ENCODE measurements at regions not wholly inside any gene's neighbourhood (a gene's known extent, or its start where the extent isn't known, plus 50 kb on each side); places are given as distances from the start of the nearest gene placed in this dataset.
"Not testable (repeated sequence)": the region's sequence is repeated elsewhere in the genome, so short reads cannot be mapped to it uniquely, and the experiment has no call there.

GRCh38 chr4:177519481-177520260, 77.4 kb upstream of the AGA start:
- H3K36me3 ChIP-seq (replicated peaks; ENCODE audit: insufficient read depth, low read length): no peaks in the 10 kb centered on the region
- no peaks in the 10 kb centered on the region for H3K4me1 ChIP-seq (ENCODE audit: low read length)
- H3K27ac ChIP-seq (ENCODE audit: low read length): no peak overlapping the region
- no peaks in the 10 kb centered on the region for H3K27me3 ChIP-seq (replicated peaks; ENCODE audit: insufficient read depth, low read length)
- no peak overlapping the region for H3K9ac ChIP-seq (ENCODE audit: low read length)
- no peak overlapping the region for H3K4me3 ChIP-seq (ENCODE audit: low read length)
- H3F3A ChIP-seq (ENCODE audit: insufficient read depth, low read length): no peaks in the 10 kb centered on the region
- H3K79me2 ChIP-seq (ENCODE audit: low read length): no peaks in the 10 kb centered on the region
- no peak overlapping the region for H3K4me2 ChIP-seq (ENCODE audit: low read depth, low read length)
- H4K20me1 ChIP-seq (ENCODE audit: insufficient read depth, low read length): no peaks in the 10 kb centered on the region
- no peaks in the 10 kb centered on the region for H3K9me2 ChIP-seq (replicated peaks; ENCODE audit: insufficient read depth, low read length)
- DNase-seq: no peak
- TF ChIP-seq EZH2phosphoT487 (IDR thresholded peaks at IDR 0.05; ENCODE audit: low read length): no peak
- no peak for TF ChIP-seq CTCF (IDR thresholded peaks at IDR 0.05; ENCODE audit: low read length)
- no peak for TF ChIP-seq EZH2 (optimal IDR thresholded peaks at IDR 0.05; ENCODE audit: low read depth, low read length)
- H2AFZ ChIP-seq (ENCODE audit: low read length): no peak overlapping the region
- no peaks in the 10 kb centered on the region for H3K9me3 ChIP-seq (replicated peaks; ENCODE audit: insufficient read depth, low read length)

GRCh38 chr4:177528620-177529019, 86.4 kb upstream of the AGA start:
- H3K36me3 ChIP-seq (replicated peaks; ENCODE audit: insufficient read depth, low read length): no peaks in the 10 kb centered on the region
- H3K4me3 ChIP-seq (ENCODE audit: low read length): no peak overlapping the region
- no peak overlapping the region for H3K9ac ChIP-seq (ENCODE audit: low read length)
- no peak overlapping the region for H2AFZ ChIP-seq (ENCODE audit: low read length)
- no peak overlapping the region for H3K27ac ChIP-seq (ENCODE audit: low read length)
- no peaks in the 10 kb centered on the region for H3K4me1 ChIP-seq (ENCODE audit: low read length)
- H3K4me2 ChIP-seq (ENCODE audit: low read depth, low read length): no peak overlapping the region
- TF ChIP-seq CTCF (IDR thresholded peaks at IDR 0.05; ENCODE audit: low read length) (no peak), EZH2 (optimal IDR thresholded peaks at IDR 0.05; ENCODE audit: low read depth, low read length) (no peak), EZH2phosphoT487 (IDR thresholded peaks at IDR 0.05; ENCODE audit: low read length) (no peak)
- no peaks in the 10 kb centered on the region for H4K20me1 ChIP-seq (ENCODE audit: insufficient read depth, low read length)
- H3K27me3 ChIP-seq (replicated peaks; ENCODE audit: insufficient read depth, low read length): no peaks in the 10 kb centered on the region
- DNase-seq: no peak
- no peaks in the 10 kb centered on the region for H3K9me2 ChIP-seq (replicated peaks; ENCODE audit: insufficient read depth, low read length)
- H3F3A ChIP-seq (ENCODE audit: insufficient read depth, low read length): no peaks in the 10 kb centered on the region
- no peaks in the 10 kb centered on the region for H3K9me3 ChIP-seq (replicated peaks; ENCODE audit: insufficient read depth, low read length)
- H3K79me2 ChIP-seq (ENCODE audit: low read length): no peaks in the 10 kb centered on the region

GRCh38 chr4:177530561-177530960, 88.3 kb upstream of the AGA start:
- Histone ChIP-seq H3K4me2 (ENCODE audit: low read depth, low read length) (no peak overlapping the region), H3K79me2 (ENCODE audit: low read length) (no peaks in the 10 kb centered on the region), H3K9ac (ENCODE audit: low read length) (no peak overlapping the region), H2AFZ (ENCODE audit: low read length) (no peak overlapping the region), H3K4me1 (ENCODE audit: low read length) (no peaks in the 10 kb centered on the region), H3F3A (ENCODE audit: insufficient read depth, low read length) (no peaks in the 10 kb centered on the region), H3K27me3 (replicated peaks; ENCODE audit: insufficient read depth, low read length) (no peaks in the 10 kb centered on the region), H3K4me3 (ENCODE audit: low read length) (no peak overlapping the region), H3K27ac (ENCODE audit: low read length) (no peak overlapping the region), H3K36me3 (replicated peaks; ENCODE audit: insufficient read depth, low read length) (no peaks in the 10 kb centered on the region), H3K9me2 (replicated peaks; ENCODE audit: insufficient read depth, low read length) (no peaks in the 10 kb centered on the region), H3K9me3 (replicated peaks; ENCODE audit: insufficient read depth, low read length) (no peaks in the 10 kb centered on the region), H4K20me1 (ENCODE audit: insufficient read depth, low read length) (no peaks in the 10 kb centered on the region)
- DNase-seq: no peak
- no peak for TF ChIP-seq EZH2phosphoT487 (IDR thresholded peaks at IDR 0.05; ENCODE audit: low read length)

GRCh38 chr4:177532358-177532757, 90.1 kb upstream of the AGA start:
- Histone ChIP-seq H3K4me3 (ENCODE audit: low read length) (no peak overlapping the region), H3K27me3 (replicated peaks; ENCODE audit: insufficient read depth, low read length) (no peaks in the 10 kb centered on the region), H3K9ac (ENCODE audit: low read length) (no peak overlapping the region), H3K4me1 (ENCODE audit: low read length) (no peaks in the 10 kb centered on the region), H3F3A (ENCODE audit: insufficient read depth, low read length) (no peaks in the 10 kb centered on the region), H3K27ac (ENCODE audit: low read length) (no peak overlapping the region), H4K20me1 (ENCODE audit: insufficient read depth, low read length) (no peaks in the 10 kb centered on the region), H3K9me3 (replicated peaks; ENCODE audit: insufficient read depth, low read length) (no peaks in the 10 kb centered on the region), H3K79me2 (ENCODE audit: low read length) (no peaks in the 10 kb centered on the region), H2AFZ (ENCODE audit: low read length) (no peak overlapping the region), H3K4me2 (ENCODE audit: low read depth, low read length) (no peak overlapping the region), H3K9me2 (replicated peaks; ENCODE audit: insufficient read depth, low read length) (no peaks in the 10 kb centered on the region), H3K36me3 (replicated peaks; ENCODE audit: insufficient read depth, low read length) (no peaks in the 10 kb centered on the region)
- DNase-seq: no peak
- TF ChIP-seq CTCF (IDR thresholded peaks at IDR 0.05; ENCODE audit: low read length) (no peak), EZH2phosphoT487 (IDR thresholded peaks at IDR 0.05; ENCODE audit: low read length) (no peak), EZH2 (optimal IDR thresholded peaks at IDR 0.05; ENCODE audit: low read depth, low read length) (no peak)

- not testable (repeated sequence) for H3K9me3 ChIP-seq (replicated peaks; ENCODE audit: insufficient read depth, low read length); H3K4me3 ChIP-seq (ENCODE audit: low read length); H3K79me2 ChIP-seq (ENCODE audit: low read length); DNase-seq; H3K4me1 ChIP-seq (ENCODE audit: low read length); H3K27me3 ChIP-seq (replicated peaks; ENCODE audit: insufficient read depth, low read length); H3F3A ChIP-seq (ENCODE audit: insufficient read depth, low read length); H3K4me2 ChIP-seq (ENCODE audit: low read depth, low read length); H3K9ac ChIP-seq (ENCODE audit: low read length); H2AFZ ChIP-seq (ENCODE audit: low read length); H4K20me1 ChIP-seq (ENCODE audit: insufficient read depth, low read length); H3K36me3 ChIP-seq (replicated peaks; ENCODE audit: insufficient read depth, low read length); H3K27ac ChIP-seq (ENCODE audit: low read length); H3K9me2 ChIP-seq (replicated peaks; ENCODE audit: insufficient read depth, low read length)
Measured at GRCh38 chr4:177534841-177535240, 92.6 kb upstream of the AGA start.

Data from MM.1S (cell line).